Smooth muscle cell (in vitro differentiated cells): ENCODE measurements at regions not wholly inside any gene's neighbourhood (a gene's known extent, or its start where the extent isn't known, plus 50 kb on each side); places are given as distances from the start of the nearest gene placed in this dataset.

Experiments
- DNase-seq: peaks from one replicate; lab custom pipeline; 2025; ENCODE audit not compliant: unreplicated experiment; lab: John Stamatoyannopoulos, UW
- H2AFZ ChIP-seq: fragments of 200-600 bp; sonication (generic); 2 replicates; pipeline ENCODE4 v1.6.0; 2016; ENCODE audit warnings: antibody characterized with exemption, low read depth, mild to moderate bottlenecking
- H3F3A ChIP-seq: fragments of 200-600 bp; sonication (generic); 2 replicates; pipeline ENCODE4 v1.6.0; 2017; ENCODE audit warnings: antibody characterized with exemption, low read depth
- H3K27ac ChIP-seq: fragments of 200-600 bp; sonication (generic); 2 replicates; pipeline ENCODE4 v1.5.1; 2016; ENCODE audit warnings: low read depth, mild to moderate bottlenecking
- H3K27me3 ChIP-seq: fragments of 200-600 bp; sonication (generic); 2 replicates; pipeline ENCODE4 v1.6.1; 2016; ENCODE audit warnings: low read depth, mild to moderate bottlenecking
- H3K36me3 ChIP-seq: fragments of 200-600 bp; sonication (generic); 2 replicates; pipeline ENCODE4 v1.5.1; 2016; ENCODE audit warnings: low read depth
- H3K4me1 ChIP-seq: fragments of 200-600 bp; sonication (generic); 2 replicates; pipeline ENCODE4 v1.5.1; 2016; ENCODE audit warnings: low read depth
- H3K4me2 ChIP-seq: fragments of 200-600 bp; sonication (generic); 2 replicates; pipeline ENCODE4 v1.6.0; 2016; ENCODE audit warnings: mild to moderate bottlenecking
- H3K4me3 ChIP-seq: fragments of 200-600 bp; sonication (generic); 2 replicates; pipeline ENCODE4 v1.5.1; 2016; ENCODE audit warnings: mild to moderate bottlenecking
- H3K79me2 ChIP-seq: fragments of 200-600 bp; sonication (generic); 2 replicates; pipeline ENCODE4 v1.6.0; 2016; ENCODE audit warnings: low read depth, mild to moderate bottlenecking
- H3K9ac ChIP-seq: fragments of 200-600 bp; sonication (generic); 2 replicates; pipeline ENCODE4 v1.6.0; 2016; ENCODE audit warnings: low read depth
- H3K9me3 ChIP-seq: fragments of 200-600 bp; sonication (generic); replicated peaks from 2 replicates; pipeline ENCODE4 v1.5.1; 2016; ENCODE audit warnings: low read depth
- H4K20me1 ChIP-seq: fragments of 200-600 bp; sonication (generic); 2 replicates; pipeline ENCODE4 v1.6.0; 2016; ENCODE audit warnings: low read depth
- WGBS: methylation state at CpG from one replicate; pipeline ENCODE4 v1.1.7; 2016; ENCODE audit warnings: low lambda C conversion rate; 5-methylcytosine and 5-hydroxymethylcytosine counted together
- TF ChIP-seq, protein P1 (sequence below): fragments of 200-600 bp; sonication (generic); IDR thresholded peaks from 2 replicates; pipeline ENCODE4 v1.5.1; 2017; ENCODE audit warnings: borderline replicate concordance, mild to moderate bottlenecking, antibody characterized with exemption; ENCODE audit not compliant: insufficient read depth, poor library complexity, severe bottlenecking

DNA sequence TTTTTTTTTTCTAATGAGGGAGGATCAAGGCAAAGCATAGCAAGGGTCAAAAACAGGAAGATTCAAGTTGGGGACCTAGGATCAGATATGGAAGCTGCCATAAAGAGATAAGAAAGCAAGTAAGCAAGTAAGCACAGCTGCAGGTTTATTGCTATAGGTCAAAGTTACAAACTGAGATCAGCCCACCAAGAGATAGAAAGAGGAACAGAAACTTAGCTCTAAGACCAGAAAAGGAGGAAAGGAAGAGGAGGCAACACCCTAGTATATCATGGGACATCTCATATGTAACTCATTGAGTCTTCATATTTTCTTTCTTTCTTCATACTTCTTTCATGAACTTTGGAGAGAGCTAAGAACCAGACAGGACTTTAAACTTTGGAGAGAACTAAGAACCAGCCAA lies 295.9 kb upstream of the CRIM1 start:
- Histone ChIP-seq H2AFZ (no peak overlapping the region), H3K36me3 (no peaks in the 10 kb centered on the region), H3K4me1 (no peaks in the 10 kb centered on the region), H3K4me2 (no peak overlapping the region), H3K27ac (no peak overlapping the region), H3K9me3 (no peaks in the 10 kb centered on the region), H3F3A (no peaks in the 10 kb centered on the region), H3K79me2 (no peaks in the 10 kb centered on the region), H3K9ac (no peak overlapping the region), H3K4me3 (no peak overlapping the region), H3K27me3 (no peaks in the 10 kb centered on the region), H4K20me1 (no peaks in the 10 kb centered on the region)
- TF ChIP-seq, protein P1, sequence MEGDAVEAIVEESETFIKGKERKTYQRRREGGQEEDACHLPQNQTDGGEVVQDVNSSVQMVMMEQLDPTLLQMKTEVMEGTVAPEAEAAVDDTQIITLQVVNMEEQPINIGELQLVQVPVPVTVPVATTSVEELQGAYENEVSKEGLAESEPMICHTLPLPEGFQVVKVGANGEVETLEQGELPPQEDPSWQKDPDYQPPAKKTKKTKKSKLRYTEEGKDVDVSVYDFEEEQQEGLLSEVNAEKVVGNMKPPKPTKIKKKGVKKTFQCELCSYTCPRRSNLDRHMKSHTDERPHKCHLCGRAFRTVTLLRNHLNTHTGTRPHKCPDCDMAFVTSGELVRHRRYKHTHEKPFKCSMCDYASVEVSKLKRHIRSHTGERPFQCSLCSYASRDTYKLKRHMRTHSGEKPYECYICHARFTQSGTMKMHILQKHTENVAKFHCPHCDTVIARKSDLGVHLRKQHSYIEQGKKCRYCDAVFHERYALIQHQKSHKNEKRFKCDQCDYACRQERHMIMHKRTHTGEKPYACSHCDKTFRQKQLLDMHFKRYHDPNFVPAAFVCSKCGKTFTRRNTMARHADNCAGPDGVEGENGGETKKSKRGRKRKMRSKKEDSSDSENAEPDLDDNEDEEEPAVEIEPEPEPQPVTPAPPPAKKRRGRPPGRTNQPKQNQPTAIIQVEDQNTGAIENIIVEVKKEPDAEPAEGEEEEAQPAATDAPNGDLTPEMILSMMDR, result no peak
- DNase-seq, result no peak

DNA sequence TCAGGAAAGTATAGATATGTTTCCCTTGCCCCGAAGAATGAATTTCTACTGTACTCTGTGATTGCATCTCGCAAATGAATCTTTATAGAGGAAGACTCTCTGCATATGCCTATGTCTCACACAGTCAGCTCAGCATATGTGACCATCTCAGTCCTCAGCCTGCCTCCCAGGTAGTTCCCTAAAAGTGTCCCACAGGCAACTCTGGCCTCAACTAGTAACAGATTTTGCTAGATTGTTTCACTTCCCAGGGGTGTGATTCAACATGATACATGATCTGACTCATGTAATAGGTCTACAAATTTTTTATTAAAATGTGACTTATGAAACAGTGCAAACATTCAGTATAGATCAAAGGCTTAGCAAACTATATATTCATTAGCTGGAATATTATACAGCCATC lies 296.6 kb upstream of the CRIM1 start:
- Histone ChIP-seq H3K27me3 (no peaks in the 10 kb centered on the region), H3F3A (no peaks in the 10 kb centered on the region), H3K9me3 (no peaks in the 10 kb centered on the region), H2AFZ (no peak overlapping the region), H3K4me2 (no peak overlapping the region), H3K9ac (no peak overlapping the region), H3K36me3 (no peaks in the 10 kb centered on the region), H4K20me1 (no peaks in the 10 kb centered on the region), H3K4me1 (no peaks in the 10 kb centered on the region), H3K79me2 (no peaks in the 10 kb centered on the region), H3K27ac (no peak overlapping the region), H3K4me3 (no peak overlapping the region)
- 93% methylated on average over 2 of the region's 2 CpGs for WGBS
- DNase-seq, result no peak
- TF ChIP-seq, protein P1, result no peak

DNA sequence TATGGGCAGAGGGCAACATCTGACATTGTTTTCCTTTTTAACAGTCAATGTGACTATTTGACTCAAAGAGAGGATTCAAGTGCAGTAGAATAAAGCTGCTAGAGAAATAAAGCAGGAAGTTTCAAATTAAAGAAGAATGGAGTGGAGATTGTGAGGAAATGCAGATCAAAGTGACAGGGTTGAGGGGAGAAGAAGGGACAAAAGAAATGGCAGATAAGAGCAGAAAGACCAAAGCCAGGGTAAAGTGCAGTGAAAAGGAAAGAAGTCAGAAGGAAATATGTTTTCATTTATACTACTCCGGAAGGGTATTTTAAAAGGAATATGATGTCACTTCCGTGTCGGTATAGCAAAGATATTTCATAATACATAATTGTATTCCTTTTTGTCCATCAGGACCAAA lies 297.5 kb upstream of the CRIM1 start:
- H3K27ac ChIP-seq, result no peak overlapping the region
- H3K36me3 ChIP-seq, result no peaks in the 10 kb centered on the region
- no peak overlapping the region for H3K4me2 ChIP-seq
- no peak overlapping the region for H2AFZ ChIP-seq
- H3K4me1 ChIP-seq, result no peaks in the 10 kb centered on the region
- no peak for DNase-seq
- H3K9me3 ChIP-seq, result no peaks in the 10 kb centered on the region
- H3K27me3 ChIP-seq, result no peaks in the 10 kb centered on the region
- TF ChIP-seq, protein P1, result no peak
- no peaks in the 10 kb centered on the region for H3F3A ChIP-seq
- H3K9ac ChIP-seq, result no peak overlapping the region
- H3K4me3 ChIP-seq, result no peak overlapping the region
- H3K79me2 ChIP-seq, result no peaks in the 10 kb centered on the region
- 79% methylated on average over 3 of the region's 3 CpGs for WGBS
- H4K20me1 ChIP-seq, result no peaks in the 10 kb centered on the region

DNA sequence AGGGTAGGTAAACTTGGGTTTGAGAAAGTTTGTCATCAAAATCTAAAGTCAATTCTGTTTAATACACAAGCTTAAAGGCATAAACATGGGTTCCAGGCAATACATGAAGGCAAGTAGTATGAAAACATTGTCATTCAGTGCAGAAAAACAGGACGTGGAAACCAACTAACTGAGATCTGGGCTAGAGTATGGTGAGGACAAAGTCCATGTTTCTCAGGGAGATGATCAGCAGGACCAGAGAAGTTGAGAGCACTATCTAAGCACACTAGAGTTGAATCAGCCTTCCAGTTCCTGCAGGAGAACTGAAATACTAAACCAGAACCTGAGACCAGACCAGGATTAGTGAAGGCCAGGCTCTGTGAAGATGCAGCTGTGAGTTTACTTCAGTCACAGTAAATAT lies 302.8 kb upstream of the CRIM1 start:
- 100% methylated on average over 1 of the region's 1 CpG for WGBS
- Histone ChIP-seq H3F3A (no peaks in the 10 kb centered on the region), H3K27me3 (no peaks in the 10 kb centered on the region), H3K4me2 (no peak overlapping the region), H3K27ac (no peak overlapping the region), H3K4me3 (no peak overlapping the region), H3K9ac (no peak overlapping the region), H3K4me1 (no peaks in the 10 kb centered on the region), H3K36me3 (no peaks in the 10 kb centered on the region), H3K9me3 (no peaks in the 10 kb centered on the region), H3K79me2 (no peaks in the 10 kb centered on the region), H4K20me1 (no peaks in the 10 kb centered on the region), H2AFZ (no peak overlapping the region)
- TF ChIP-seq, protein P1, result no peak
- DNase-seq, result no peak
